ENCODE measurements at regions not wholly inside any gene's neighbourhood (a gene's known extent, or its start where the extent isn't known, plus 50 kb on each side); places are given as distances from the start of the nearest gene placed in this dataset.
"Not testable (repeated sequence)": the region's sequence is repeated elsewhere in the genome, so short reads cannot be mapped to it uniquely, and the experiment has no call there.

DNA sequence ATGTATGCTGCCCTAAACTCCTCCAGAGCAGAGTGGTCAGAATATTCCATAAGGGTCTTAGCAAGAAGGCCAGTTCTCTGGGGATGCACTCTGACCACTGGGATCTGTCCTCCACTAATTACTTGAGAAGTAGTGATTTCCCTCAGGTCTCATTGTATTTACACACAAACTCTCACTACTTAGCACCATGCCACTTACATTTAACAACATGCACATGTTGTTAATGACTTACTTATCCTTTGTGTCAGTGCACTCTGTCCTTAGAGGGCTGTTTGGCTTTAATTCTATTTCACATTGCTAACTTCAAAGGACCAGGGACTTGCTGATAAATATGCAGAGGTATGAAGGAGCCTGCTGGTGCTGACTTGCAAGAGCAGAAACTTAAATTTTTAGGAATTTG lies 1415.5 kb upstream of the ACVR2A start:
- DNase-seq, result no peak

DNA sequence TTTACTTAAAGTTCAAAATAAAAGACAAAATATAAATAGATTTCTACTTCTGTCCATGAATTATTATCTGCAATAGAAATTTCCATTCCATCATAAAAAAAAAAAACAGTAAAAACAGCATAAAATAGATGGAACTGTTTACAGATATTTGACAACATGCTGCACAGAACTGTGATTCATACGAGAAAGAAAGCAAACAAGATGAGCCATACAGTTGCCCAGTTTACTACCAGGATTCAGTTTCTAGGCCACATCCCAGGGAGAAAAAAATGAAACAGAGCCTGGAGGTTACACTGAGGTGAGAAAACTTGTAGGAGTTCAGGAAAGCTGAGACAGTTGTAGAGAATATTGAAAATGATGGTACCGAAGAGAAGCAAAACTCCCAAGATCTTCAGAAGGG lies 1426.9 kb upstream of the ACVR2A start:
- DNase-seq, result no peak

DNA sequence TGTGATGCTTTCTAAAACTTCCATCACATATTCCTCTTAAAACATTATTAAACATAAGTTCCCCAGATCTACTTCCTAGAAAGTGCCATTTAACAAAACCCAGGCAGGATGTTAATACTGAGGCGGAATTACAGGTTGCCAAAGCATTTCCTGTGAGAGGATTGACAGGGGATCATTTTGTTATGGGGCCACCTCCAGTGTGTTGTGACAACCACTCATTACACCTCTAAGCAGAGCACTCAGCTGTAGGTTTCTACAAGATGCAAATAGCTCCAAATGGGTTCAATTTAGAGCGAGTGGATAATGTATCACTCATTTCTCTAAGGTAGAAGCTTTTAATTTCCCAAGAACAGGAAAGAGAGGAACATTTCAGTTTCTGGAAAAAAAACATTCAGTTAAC lies 1429.5 kb upstream of the ACVR2A start:
- no peak for DNase-seq

GRCh38 chr2:146414456-146414855 lies 1430.4 kb upstream of the ACVR2A start:
- DNase-seq, result no peak

DNA sequence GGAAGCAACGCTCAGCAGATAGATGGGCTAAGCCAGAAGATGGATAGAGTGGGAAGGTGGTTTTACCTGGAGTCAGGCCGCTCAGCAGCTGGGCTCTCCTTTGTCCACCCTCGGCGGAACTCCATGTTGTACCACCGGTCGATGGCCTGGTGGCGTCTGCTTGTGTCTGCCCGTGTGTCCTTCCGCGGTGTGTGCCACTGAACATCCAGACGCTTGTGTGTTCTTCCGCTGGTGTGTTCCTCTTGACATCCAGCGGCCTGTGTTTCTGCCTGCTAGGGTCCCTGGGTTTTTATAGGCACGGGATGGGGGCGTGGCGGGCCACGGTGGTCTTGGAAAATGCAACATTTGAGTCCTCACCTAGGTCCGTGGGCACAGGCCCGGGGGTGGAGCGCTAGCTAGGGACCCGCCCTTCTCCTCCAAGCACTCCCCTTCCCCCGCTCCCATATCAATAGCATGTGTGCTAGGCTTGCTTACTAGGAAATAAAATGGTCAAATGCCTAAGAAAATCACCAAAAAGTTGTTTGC lies 1431.7 kb upstream of the ACVR2A start:
- no peak for DNase-seq

DNA sequence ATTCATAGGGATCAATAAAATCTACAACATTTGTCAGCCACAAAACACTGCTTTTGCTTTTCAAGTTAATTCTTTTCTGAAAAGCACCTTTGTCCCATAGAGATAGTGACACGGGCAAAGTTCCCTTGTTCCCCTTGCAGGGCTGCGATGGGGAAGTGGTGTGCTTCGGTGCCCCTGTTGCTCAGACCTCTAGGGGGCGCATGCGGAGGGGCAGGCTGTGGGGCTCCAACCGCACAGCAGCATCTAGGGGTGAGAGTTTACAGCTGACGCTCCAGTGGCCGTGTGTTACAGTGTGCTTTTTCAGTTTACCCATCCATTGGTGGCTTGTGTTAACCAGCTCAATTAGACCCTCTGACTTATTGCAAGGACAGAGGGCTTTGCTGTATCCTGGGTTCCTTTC lies 1432.2 kb upstream of the ACVR2A start:
- DNase-seq, result no peak

GRCh38 chr2:146405402-146406309 lies 1439.2 kb upstream of the ACVR2A start:
- DNase-seq, result peak; percentile 13

- not testable (repeated sequence) for DNase-seq
These were observed 1441.2 kb upstream of the ACVR2A start for GRCh38 chr2:146403546-146404160.

DNA sequence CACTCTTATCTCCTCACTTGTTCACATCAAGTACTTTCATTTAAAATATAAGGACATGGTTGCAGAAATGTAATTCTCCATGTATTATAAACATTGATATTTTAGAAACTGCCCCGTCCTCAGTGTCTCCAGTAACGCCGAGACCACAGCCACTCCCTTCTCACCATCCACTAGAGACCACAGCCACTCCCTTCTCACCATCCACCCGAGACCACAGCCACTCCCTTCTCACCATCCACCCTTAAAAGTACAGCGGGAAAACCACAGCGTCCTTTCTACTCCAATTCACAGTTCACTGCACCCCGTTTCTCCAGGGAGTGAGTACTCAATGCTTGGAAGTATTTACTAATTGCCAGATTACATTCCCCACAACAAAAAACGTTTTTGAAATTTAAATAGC lies 1452.2 kb upstream of the ACVR2A start:
- DNase-seq, result no peak

- DNase-seq, result no peak
These were observed 1452.6 kb upstream of the ACVR2A start for GRCh38 chr2:146392186-146392585.

- DNase-seq, result no peak
These were observed 1456.1 kb upstream of the ACVR2A start for GRCh38 chr2:146388757-146389156.

GRCh38 chr2:146386096-146386495 lies 1458.7 kb upstream of the ACVR2A start:
- no peak for DNase-seq

DNA sequence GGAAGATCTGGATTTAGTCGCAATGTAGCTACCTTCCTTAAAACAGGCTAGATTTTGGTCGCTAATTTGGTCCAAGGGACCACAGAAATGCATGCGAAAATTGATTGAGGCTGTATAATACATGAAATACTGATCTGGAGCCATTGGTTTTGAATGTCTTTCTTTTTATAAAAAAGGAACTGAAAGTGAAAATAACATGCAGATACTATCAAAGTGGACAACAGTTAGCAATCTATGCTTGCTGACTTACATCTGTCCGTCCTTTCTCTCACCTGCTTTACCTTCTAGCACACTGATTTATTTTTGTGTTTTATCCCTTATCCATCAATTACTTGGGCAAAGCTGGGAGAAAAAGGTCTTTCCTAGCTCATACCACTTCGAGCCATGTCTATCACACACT lies 1459.8 kb upstream of the ACVR2A start:
- DNase-seq, result no peak

DNA sequence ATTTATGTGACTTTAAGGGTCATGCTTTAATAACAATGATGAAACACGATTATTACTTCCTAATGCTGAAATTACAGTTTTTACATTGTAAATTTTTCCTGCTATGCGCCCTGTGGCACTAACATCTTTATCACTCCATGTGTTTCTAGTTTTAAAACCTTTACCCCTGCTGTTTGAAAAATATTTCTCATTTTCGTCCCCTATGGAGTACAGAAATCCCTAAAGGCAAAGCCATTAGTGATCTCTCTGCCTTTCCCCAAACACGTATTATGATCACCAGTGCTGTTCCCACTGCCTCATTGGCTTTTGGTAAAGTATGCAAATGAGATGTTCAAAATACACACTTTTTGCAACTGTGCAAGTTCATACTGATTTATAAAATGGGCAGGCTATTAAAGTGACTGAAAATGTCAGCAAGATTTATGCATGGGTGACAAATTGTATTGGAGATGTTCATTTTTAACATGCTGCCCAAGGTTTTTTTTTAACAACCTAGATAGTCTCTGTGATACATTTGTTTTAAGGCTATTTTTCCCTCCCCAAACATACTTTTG lies 1468.2 kb upstream of the ACVR2A start:
- DNase-seq, result no peak

GRCh38 chr2:146374505-146374904 lies 1470.3 kb upstream of the ACVR2A start:
- DNase-seq, result no peak

DNA sequence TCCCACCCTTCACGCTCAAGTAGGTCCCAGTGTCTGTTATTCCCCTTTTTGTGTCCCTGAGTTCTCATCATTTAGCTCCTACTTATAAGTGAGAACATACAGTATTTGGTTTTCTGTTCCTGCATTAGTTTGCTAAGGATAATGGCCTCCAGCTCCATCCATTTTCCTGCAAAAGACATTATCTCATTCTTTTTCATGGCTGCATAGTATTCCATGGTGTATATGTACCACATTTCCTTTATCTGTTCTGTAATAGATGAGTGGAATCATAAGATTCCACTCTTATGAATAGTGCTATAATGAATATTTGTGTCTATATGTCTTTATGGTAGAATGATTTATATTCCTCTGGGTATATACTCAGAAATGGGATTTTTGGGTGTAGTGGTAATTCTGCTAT lies 1473.5 kb upstream of the ACVR2A start:
- not testable (repeated sequence) for DNase-seq

GRCh38 chr2:146370826-146371225 lies 1474.0 kb upstream of the ACVR2A start:
- DNase-seq, result no peak

DNA sequence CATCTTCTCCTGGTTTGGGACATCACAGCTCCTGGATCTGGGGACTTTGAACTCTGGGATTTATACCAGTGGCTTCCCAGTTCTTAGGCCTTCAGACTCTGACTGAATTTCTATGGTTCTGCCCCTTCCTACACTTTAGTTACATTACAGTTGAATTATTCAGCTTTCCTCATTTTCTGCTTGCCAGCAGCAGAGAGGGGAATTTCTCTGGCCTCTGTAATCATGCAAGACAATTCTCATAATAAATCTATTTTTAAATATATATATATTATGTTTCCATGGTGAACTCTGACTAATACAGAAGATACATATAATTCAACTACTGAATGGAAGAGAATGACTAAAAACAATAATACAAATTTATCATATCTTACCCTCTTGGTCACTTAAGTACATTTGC lies 1478.6 kb upstream of the ACVR2A start:
- DNase-seq, result no peak

DNA sequence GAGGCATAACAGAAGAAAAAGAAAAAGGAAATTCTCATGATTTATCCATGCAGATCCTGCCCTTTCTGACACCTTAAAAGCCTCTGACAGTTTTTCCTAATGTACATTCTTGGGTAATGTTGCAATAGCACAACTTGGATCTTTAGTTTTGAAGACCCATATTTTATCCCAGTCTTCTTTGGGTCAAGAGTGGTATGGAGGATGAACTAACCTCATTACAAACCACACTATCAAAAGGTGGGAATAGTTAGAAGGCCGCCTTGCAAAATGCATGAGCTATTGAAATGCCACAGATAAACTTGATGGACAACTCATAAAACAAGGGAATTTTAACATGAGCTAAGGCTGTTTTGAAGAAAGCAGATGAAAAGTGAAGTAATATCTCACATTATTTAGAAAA lies 1479.8 kb upstream of the ACVR2A start:
- no peak for DNase-seq

DNA sequence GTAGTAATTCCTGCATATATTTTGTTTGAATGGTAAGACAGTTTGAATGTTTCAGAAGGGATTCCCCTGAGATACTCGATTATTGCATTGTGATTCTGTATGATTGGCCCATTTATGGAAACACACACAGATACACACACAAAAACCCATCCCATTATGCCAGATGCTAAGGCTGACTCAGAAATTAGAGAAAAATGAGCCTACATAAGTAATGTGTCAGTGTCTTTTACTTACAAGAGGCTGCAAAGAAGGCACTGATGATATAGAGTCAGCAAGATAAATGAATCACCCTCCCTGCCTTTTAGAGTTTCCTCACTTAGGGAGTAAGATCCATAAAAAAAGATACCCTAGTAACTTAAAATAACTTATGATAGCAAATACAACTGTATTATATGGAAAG lies 1481.1 kb upstream of the ACVR2A start:
- no peak for DNase-seq

GRCh38 chr2:146351689-146352088 lies 1493.1 kb upstream of the ACVR2A start:
- DNase-seq, result no peak

- no peak for DNase-seq
These were observed 1495.5 kb upstream of the ACVR2A start for GRCh38 chr2:146349334-146349733.

DNA sequence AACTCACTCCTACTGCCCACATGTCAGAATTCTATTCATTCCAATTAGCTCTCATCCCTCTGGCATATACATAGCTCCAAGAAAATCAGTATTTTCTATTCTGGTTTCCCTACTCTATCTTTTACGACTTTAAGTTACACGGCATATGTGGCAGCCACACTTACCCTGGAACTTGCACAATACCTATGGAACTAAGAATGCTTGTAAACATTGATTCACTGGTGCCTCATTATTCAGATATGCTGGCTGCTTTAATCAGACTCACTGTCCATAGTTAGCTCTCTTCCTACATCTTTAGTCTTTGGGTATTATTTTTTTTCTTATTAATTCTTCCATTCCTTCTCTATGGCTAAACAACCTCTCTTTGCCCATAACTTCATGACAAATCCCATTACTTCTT lies 1519.9 kb upstream of the ACVR2A start:
- no peak for DNase-seq

- no peak for DNase-seq
These were observed 1521.3 kb upstream of the ACVR2A start for GRCh38 chr2:146323564-146323963.

Data from NCI-H748 treated with DMSO at 0.1 percent for 48 hours (cell line).